Astrocyte of the cerebellum (primary cell): ENCODE measurements at regions not wholly inside any gene's neighbourhood (a gene's known extent, or its start where the extent isn't known, plus 50 kb on each side); places are given as distances from the start of the nearest gene placed in this dataset.

ENCODE experiments used
- DNase-seq: peaks from one replicate; pipeline ENCODE4 v3.0.0-alpha.2; 2011; ENCODE audit warnings: low read depth
- H3K4me3 ChIP-seq: 2 replicates; pipeline ENCODE4 v1.5.1; 2011; ENCODE audit warnings: mild to moderate bottlenecking, low read depth, low read length, moderate library complexity
- CTCF ChIP-seq: IDR thresholded peaks from 2 replicates; pipeline ENCODE4 v1.5.1; 2012; ENCODE audit warnings: low read length, low read depth, moderate library complexity, mild to moderate bottlenecking; ENCODE audit errors: missing control alignments
- in situ Hi-C: cut with HindIII; loops from 2 replicates; pipeline ENCODE4 v1.10.0; 2017; ENCODE audit warnings: low sequenced_read_pairs

DNA sequence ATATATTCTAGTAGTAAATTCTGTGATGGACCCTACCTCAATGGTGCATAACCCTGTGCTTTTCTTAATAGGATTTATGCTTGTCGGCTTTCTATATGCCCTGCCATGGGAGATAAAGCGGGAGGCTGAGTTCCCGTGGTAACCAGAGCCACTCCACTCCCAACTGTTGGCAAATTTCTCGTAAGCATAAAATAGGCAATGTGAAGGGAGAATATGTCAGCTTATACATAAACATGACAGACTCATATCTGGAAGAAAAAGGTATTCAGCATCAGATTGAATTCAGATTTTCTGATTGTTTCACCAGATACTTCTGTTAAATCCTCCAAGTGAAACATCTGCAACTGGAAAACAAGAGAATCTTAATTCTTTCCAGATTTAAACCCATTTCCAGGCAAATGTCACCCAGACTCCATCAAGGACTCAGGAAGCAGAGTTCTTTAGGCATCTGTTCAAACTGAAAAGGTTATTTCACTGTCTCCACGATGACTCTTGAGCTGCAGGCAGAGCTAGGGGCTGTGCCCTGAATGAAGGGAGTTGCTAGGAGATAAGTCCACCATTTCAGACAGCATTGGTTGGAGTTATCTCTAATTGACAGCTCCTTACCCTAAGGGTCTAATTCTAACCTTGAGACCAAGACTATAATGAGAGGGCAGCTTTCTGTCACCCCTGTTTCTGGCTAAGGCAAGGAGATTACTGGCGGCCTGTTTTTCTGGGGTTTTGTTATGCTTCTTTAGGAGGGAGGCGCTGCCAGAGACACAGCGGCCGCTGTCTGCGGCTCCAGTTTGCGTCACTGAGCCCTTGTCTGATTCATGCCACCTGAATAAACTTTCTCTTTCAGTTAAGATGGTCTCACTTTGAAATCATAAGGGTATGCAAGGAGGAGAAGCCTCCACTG is 381.3 kb downstream of the SOX11 start:
- in situ Hi-C loops, result no loop called here
- DNase-seq, result peak; percentile 83
- TF ChIP-seq CTCF, result no peak
- H3K4me3 ChIP-seq, result no peak overlapping the region

DNA sequence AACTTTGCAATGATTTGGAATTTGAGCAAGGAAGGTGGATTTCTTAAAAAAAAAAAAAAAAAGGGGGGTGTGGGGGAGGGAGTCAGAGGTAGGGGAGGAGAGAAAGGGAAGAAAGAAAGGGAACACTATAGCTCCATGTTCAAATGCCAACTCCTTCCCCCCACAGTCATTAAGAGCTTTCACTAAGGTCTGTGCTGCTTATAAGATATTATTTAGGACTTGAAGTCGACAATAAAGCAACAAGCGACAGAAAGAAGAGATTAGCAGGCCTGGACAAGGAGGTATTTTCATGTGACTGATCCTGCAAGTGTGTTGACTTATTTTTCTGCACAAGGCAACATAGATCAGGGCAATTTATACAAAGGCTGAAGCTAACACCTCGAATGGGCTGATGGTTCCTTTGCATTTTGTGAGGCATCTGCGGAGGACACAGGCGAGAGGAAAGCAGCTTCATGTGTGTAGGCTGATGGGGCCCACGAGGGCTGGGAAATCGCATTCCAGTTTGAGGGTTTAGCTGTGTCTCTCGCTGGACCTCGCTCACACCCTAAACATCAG is 382.0 kb downstream of the SOX11 start:
- in situ Hi-C loops, result no loop called here
- H3K4me3 ChIP-seq, result no peak overlapping the region
- no peak for DNase-seq
- no peak for TF ChIP-seq CTCF

- DNase-seq, result no peak
- in situ Hi-C loops, result no loop called here
- H3K4me3 ChIP-seq, result no peak overlapping the region
- TF ChIP-seq CTCF, result no peak
These were observed 385.4 kb downstream of the SOX11 start for GRCh38 chr2:6077585-6077984.

DNA sequence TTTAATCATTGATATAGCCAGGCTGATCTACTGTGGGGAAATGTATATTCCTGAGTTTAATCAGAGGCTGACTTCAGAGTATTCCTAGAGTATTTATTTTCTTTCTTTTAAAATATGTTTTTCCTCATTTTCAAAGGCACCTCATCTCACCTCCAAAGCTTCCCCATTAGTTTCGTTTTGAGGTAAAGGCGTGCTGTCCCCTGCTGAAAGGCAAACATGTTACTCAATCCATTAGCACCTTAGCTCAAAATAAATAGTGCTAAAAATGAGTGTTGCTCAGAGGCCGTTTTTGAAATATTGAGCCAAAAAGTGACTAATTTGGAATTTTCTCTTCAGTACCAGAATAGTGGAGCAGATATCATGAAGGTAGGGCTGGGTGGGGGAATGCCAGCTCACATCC is 386.2 kb downstream of the SOX11 start:
- in situ Hi-C loops, result no loop called here
- no peak for DNase-seq
- no peak for TF ChIP-seq CTCF
- H3K4me3 ChIP-seq, result no peak overlapping the region

DNA sequence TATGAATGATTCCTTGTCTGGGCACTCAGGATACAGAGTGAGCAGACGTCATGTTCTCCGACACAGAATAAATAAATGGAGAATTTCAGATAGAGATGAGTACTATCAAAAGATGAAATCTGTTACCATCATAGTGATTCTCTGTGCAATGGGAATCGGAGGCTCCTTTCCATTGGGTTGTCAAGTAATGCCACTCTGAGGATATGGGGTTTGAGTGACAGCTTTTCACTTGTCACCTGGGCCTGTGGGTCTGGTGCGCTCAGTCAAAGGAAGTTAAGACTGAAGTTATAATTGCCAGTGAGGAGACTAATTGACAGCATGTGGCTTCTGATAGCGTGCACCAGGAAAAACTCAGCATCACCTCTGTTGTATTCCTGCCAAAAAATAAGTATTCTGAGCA is 387.2 kb downstream of the SOX11 start:
- in situ Hi-C loops, result no loop called here
- TF ChIP-seq CTCF, result no peak
- no peak overlapping the region for H3K4me3 ChIP-seq

GRCh38 chr2:6080932-6081753 is 389.0 kb downstream of the SOX11 start:
- peak overlapping the region; percentile 26 for H3K4me3 ChIP-seq
- no peak for TF ChIP-seq CTCF
- no peak for DNase-seq
- in situ Hi-C loops, result no loop called here

More for the DNA sequence above, 387.2 kb downstream of the SOX11 start:
- no peak for DNase-seq
